ENCODE measurements at regions not wholly inside any gene's neighbourhood (a gene's known extent, or its start where the extent isn't known, plus 50 kb on each side); places are given as distances from the start of the nearest gene placed in this dataset.

DNA sequence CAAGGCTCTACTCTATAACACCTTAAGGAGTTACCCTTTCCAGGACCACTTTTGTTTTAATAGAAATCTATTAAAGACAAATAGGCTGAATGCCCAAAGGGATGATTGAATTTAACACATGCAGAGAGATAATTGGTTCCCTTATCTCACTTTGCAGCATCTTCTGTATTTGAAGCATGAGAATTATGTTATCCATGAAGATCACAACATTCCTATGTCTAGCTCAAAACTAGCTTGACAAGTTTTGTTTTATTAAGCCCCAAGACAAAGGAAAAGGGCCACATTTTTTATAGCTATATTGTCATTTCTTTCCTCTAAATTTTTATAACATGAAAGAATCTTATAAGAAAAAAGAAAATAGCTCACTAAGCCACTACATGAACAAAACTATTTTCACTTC, 57.9 kb upstream of the FTMT start:
- DNase-seq (ENCODE audit: low spot score) (no peak), ATAC-seq (no peak)

- DNase-seq (ENCODE audit: low spot score) (no peak), ATAC-seq (no peak)
These were observed 56.2 kb upstream of the FTMT start for GRCh38 chr5:121795511-121795910.

GRCh38 chr5:121797681-121798518, 53.8 kb upstream of the FTMT start:
- ATAC-seq (no peak), DNase-seq (ENCODE audit: low spot score) (no peak)
